Left hindlimb (tissue), 1 donor: ENCODE measurements at regions not wholly inside any gene's neighbourhood (a gene's known extent, or its start where the extent isn't known, plus 50 kb on each side); places are given as distances from the start of the nearest gene placed in this dataset.

ENCODE experiments used
- DNase-seq: peaks from one replicate; pipeline ENCODE4 v3.0.0-alpha.2; 2018

DNA sequence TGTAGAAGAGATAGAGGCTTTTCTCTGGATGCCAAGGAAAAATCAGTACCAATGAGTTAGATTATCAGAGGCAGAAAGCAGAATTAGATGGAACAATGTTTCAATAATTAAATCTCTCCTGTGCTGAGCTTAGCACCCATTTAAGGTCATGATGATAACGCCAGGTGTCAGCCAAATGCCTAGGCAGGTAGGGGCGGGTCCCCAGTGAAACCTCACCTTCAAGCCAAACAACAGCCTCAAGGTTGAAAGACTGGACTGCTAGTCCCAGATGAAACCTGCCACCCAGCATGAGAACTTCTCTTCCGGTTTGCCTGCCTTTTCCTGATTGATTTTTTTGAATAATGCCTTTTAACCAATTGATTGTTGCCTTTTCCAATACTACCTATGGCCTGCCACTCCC is 363.0 kb downstream of the PLOD2 start:
- DNase-seq: no peak

DNA sequence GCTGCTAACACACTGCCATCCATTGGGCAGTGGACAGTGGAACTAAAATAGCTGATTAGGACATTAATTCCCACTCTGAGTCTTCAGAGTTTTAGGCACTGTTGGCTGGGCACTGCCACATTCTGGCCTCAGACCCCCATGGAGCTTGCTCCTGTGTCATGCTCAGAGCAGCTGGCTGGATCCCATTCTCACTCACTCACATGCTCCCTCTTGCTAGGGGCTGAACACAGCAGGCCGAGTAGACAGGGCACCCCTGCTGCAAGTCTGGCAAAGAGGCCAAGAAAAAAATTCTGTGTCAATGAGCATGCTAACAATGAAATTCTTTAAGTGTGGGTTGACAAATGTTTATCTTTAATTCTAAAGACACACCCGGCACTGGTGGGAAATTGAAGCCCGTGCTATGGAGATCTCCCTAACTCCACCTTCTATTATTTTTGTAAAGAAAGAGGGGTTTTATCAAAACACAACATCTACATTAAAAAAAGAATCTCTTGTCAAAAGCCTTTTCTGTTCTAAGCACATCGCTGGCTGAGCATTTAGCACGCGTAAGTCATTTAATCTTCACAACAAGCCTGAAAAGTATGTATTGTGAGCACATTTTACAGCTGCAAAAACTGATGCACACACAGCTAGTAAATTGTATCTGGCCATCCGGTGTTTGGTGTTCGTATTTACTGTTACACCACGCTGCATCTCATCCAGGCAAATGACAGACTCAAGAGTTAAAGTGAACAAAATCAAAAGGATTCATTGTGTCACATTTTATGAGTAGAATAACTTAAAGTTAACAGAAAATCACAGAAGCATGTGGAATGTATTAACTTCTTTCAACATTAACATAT is 362.1 kb downstream of the PLOD2 start:
- DNase-seq: no peak

DNA sequence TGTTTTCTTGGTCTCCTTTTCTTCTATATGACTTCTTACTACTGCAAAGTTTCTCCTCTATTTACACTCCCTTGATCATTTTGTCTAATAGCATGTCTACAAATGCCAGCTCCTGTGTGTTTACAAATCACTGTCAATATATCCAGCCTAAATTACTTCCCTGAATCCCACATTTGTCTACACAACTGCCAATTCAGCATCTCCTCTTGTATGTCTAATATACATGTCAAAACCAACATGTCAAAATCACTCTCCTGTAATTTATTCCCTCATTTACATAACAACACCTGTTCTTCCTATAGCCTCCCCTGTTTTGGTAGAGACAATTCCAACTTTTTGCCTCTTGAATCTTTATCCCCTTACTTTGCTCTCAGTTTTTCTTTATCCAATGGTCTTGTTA is 359.3 kb downstream of the PLOD2 start:
- no peak for DNase-seq

DNA sequence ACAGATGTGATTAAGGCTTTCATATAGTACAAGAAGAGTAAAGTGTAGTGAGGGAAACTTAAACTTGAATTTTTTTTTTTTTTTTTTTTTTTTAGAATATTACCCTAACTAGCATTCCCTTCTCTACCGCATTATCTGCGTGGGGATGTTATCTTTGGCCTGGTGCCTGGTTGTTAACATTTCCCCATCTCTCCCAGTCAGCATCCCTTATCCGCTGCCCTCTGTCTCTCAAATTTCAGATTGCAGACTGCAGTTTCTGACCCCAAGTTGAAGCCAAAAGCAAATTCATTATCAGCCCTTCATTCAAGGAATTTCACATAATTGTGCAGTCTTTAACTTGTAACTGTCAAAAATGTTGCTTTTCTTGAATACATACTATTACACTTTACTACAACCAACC is 353.0 kb downstream of the PLOD2 start:
- no peak for DNase-seq

DNA sequence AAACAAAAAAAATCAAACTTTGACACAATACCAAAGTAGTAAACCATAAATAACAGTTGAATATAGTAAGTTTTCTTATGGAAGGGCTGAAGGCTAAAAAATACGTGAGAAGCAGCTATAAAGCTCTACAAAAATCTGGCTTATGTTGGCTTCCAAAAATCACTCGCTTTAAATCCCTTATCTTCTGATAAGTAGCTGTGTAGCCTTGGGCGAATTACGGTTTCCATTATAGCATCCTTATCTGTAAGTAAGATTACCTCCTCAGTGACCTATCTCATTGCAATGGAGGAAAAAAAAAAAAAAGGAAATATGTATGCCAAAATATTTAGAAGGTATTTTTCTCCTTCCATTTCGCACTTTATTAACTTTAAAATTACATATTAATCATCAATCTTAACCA is 348.6 kb downstream of the PLOD2 start:
- no peak for DNase-seq

DNA sequence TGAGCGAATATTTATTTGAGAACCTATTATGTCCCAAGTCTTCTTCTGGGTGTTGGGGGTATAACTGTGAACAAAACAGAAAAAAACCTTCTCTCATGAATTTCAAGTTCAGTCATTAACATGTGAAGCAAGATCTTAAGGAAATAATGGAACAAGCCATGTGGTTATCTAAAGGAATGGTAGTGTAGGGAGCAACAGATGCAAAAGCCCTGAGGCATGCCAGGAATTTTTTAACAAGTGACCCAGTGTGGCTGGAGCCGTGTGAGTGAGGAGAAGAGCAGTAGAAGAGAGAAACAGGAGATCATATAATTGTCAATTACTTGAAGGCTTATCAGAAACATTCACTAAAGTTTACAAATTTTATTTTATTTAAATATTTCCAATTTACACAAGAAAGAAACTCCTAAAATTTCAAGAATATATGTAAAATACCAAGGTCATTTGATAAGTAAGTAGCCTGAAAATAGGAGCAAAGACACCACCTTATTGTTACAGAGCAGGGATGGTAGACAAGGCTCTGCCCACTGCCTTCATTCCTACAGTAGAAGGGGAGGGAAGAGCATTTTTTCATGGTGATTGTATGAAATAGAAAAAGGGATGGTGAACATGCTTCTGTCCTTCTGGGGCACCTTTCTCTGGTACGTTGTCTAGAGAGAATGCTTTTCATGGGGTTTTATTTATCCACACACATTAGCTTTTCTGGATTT is 345.1 kb downstream of the PLOD2 start:
- no peak for DNase-seq

DNA sequence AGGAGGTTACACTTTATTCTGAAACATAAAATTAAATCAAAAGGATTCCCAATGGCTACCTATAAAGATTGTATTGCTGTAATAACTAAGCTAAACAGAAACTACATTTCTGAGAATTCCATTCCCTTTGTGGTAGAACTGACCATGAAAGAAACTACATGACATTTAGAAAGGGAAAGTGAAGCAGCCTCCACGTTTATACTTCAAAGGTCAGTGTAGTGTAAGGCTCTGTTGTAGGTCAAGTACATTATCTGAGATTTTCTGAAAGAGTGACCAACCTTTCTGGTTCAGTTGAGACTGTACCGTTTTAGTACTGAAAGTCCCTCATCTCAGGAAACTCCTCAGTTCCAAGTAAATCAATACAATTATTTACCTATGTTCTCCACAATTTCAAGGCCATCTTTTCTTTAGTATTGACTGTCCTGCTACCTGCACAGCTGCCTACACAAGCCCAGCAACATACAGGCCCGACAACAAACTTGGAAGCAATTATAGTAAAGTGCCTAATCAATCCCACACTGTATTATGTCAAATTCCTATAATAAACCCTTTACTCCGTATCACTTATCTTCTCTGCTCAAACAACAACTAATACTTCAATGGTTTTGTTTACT is 343.0 kb downstream of the PLOD2 start:
- DNase-seq: no peak

DNA sequence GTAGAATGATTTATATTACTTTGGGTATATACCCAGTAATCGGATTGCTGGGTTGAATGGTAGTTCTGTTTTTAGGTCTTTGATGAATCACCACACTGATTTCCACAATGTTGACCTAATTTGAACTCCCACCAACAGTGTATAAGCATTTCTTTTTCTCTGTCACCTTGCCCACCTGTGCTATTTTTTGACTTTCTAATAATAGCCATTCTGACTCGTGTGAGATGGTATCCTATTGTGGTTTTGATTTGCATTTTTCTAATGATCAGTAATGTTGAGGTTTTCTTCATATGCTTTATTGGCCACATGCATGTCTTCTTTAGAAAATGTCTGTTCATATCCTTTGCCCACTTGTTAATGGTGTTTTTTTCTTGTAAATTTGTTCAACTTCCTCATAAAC is 340.8 kb downstream of the PLOD2 start:
- DNase-seq: no peak

DNA sequence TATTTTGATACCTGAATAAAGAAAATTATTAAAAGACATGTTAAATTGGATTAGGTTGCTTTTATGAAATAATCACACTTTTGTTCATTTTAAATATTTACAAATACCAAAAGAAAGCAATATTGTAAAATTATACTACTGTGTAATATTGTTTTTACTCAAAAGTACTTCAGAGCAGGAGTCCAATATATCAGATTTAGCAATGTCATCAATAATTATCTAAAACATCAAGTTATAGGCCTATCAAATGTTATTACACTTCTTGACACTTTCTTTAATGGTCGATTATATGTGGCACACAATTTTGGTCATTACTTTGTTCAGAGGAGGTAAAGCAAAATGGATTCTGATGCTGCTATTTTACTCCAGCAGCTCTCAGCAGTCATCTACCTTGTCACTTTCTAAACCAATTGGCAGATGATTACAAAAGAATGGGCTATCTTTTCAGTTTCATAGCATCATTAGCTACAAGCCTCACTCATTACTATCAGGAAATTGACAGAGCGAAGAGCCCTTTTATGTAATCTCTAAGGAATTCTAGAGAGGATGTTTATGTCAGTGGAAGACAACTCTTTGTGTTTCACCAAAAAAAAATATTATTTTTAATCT is 318.6 kb downstream of the PLOD2 start:
- DNase-seq: no peak

DNA sequence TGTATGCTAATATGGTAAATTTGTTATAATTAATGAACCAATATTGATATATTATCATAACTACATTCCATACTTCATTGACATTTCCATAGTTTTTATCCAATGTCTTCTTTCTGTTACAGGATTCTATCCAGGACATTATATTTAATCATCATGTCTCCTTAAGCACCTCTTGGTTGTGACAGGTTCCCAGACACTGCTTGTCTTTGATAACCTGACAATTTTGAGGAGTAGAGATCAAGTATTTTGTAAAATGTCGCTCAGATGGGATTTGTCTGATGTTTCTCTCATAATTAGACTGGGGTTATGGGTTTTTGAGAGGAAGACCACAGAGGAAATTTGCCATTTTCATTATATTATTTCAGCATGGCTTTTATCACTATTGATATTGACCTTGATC is 317.4 kb downstream of the PLOD2 start:
- DNase-seq: no peak

DNA sequence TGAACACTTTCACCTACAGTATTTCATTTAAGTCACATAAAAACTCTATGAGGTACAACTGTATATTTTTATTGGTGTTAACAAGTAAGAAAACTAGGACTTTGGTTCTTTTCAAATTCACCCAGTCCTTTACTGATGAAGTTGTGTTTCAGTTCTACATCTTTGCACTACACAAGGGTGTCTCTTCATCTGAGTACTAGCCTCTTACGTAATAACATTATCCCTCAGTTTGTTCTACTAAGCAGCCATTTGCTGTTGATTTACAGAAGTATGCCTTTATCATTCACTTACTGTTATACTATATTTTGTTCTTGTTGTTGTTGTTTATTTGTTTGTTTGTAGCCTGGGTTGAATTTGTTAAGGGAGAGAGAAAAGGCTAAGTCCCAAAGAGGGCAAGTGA is 311.9 kb downstream of the PLOD2 start:
- no peak for DNase-seq

DNA sequence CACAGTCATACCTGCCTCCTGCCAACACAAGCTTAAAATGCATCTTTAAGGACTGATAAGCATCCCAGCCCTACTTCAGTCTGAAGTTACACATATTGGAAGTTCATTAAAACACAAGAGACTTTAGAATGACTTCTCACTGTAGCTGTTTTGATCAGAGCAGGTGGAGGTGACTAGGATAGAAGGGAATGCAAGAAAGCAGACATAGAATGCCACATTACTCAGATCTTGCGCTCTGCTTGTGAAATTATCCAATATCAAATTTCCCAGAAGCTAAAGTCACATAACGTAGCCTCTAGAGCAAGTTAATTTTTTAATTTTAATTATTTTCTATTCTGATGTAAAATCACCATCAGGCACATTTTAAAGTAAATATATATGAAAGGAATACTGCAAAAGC is 306.5 kb downstream of the PLOD2 start:
- no peak for DNase-seq

DNA sequence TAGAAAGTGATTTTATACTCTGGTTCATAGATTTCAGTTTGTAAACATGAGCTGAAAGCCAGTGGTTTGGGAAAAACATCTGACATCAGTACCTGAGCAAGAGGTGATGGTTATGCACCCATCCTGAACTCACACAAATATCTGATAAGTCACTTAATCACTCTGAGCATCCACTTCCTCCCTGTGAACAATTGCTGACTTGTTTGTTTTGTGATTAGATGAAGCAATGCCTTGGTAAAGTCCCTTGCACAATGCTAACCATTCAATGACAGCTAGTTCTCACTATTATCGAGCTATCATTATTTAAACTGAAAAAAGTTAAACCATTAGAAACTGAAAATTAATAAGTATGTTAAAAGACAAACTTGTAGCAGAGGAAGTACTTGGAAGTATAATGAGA is 303.0 kb downstream of the PLOD2 start:
- DNase-seq: no peak

DNA sequence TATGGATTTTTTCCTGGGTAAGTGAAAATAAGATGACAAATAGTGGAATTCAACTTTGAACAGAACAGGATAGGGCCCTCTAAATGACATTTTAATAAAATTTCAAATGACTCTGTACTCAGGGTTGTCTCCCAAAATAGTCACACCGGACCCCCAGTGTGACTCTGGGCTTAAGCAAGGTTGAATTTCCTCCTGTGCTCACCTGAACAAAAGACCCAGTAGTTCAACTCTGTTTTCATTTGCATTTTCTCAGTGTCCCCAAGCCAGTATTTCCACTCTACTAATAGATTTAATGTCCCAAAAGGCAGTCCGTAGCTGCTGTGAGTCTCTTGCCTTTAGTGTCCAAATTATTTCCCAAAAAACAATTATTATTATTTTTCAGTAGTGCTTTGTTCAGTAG is 296.6 kb downstream of the PLOD2 start:
- DNase-seq: no peak

DNA sequence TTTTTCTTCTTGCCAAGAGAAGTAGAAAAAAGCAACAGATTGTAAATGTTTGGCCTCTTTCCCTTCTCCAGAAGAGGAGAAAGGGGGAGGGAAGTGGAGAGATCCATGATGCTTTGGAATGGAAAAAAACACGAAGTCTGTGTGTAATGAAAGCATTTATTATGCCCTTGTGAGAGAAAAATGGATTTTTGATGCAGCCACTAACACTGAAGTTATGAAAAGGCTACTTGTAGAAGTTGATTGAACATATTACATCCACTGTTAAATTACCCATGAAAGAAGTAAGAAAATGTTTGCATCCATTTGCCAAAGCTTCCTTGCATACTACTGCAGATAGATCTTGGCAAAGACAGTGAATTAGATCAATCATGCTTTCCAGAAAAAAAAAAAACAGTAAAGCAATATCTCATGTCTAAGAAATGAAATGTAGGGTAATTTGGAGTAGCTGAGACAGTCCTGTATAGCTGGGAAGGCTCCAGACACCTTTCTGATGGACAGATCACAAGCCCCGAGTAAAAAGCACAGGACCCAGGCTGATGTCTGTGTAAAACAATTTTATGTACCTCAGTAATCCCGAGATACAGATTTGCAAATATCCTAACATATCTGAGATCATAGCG is 295.5 kb downstream of the PLOD2 start:
- DNase-seq: no peak

DNA sequence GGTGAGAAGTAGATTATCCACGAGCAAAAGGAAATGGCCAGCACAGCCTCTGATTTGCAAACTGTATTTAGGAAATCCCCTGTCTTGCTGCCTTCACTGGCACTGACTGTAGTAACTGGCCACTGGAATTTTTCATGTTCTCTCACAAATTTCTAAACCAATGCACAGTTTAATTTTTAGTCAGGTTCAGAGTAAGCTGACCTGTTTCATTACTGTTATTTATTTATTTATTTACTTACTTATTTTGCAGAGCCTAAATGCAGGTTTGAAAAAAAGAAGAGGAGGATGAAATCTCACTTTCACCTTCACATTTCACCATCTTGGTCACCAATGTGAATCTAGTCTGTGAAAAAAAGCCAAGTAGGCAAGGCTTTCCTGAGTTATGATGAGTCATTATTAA is 291.0 kb downstream of the PLOD2 start:
- DNase-seq: no peak

DNA sequence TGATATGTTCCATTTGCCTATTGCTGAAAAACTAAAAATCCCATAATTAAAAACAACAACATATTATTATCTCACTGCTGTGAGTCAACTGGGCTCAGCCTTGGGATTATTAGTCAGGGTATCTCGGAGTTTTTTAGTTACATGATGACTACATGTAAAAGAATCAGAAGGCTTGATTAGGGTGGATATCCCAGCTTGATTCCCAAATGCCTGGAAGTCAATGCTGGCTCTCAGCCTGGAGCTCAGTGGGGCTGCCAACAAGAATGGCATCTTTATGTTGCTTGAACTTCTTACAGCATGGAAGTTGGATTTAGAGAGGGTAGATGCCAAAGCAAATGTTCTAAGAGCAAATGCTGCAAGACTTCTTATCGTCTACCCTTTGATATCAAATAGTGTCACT is 278.5 kb downstream of the PLOD2 start:
- DNase-seq: no peak

DNA sequence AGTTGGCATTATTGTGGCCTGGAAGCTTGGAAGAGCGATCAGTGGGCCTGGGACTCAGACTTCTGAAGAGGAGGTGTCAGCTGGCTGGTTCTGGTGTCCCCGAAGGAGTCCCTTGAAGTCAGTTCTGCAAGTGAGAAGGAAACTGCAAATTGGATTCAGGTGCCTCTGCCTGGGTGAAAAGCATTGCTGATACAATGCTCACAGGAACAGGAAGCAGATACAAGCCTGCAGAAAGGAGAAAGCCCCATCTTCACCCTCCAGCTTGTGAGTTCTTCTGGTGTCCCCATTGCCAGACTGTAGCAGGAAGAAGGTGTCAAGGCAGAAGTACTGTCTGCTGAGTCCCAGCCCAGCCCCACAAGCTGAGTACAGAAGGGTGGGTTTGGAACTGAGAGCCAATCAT is 271.3 kb downstream of the PLOD2 start:
- no peak for DNase-seq

DNA sequence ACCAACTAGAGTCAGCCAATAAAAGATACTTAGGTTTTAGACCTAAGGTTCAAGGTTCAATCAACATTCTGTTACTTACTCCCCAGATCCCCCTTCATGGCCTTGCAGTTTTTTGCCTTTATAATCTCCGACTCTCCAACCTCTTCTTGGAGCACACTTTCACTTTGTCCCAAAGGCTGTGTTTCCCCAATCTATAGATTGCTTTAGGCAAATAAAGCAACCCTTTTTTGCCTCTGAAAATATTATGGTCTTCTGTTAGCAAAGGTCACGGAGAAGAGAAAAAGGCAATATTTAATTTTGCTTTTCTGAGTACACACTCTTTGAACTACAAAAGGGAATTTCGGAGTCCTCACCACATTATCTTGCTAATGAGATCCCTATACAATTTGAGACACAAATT is 268.1 kb downstream of the PLOD2 start:
- no peak for DNase-seq

DNA sequence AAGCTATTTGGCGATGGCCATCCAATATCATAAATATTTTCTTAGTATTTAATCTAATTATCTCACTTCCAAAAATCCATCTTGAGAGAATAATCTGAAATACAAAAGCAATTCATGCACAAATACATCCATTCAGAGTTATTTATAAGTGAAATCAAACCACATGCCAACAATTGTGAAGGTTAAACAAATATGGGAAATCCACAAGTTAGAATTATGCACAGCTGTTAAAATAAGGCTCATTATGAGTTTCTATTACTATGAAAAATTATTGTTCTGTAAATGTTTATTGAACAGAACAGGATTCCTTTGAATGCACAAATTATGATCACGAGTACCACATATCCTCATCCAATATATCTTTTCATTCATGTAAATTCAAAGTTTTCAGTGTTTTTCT is 267.7 kb downstream of the PLOD2 start:
- DNase-seq: no peak

DNA sequence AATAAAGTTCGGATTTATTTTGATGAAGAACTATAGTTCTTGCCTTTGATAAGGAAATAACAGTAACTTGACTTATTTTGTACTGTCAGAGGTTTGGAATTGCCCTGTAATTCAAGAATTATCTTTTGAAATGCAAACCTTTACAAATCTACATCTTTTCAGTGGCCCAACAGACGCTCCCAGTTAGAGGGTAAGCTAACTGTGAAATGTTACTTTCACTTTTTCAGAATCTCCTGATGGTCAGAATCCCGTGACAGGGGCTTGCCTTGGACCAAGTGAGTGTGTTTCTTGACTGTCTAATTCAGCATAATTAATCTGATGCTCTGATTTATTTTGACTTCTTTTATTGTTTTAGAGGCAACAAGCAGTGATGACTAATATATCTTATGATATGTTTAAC is 262.5 kb downstream of the PLOD2 start:
- DNase-seq: no peak

DNA sequence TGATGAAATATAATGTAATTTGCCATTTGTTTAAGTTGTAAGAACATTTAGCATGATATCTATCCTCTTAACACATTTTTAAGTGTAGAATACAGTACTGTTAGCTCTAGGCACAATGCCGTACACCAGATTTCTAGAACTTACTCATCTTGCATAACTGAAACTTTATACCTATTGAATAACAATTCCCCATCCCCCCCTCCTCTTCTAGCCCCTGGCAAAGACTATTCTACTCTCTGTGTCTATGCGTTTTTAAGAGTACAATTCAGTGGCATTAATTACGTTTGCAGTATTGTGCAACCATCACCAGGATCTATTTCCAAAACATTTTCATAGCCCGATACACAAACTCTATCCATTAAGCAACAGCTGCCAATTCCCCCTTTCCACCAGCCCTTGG is 261.7 kb downstream of the PLOD2 start:
- DNase-seq: no peak
